Fibroblast of skin of abdomen (primary cell): ENCODE measurements at regions not wholly inside any gene's neighbourhood (a gene's known extent, or its start where the extent isn't known, plus 50 kb on each side); places are given as distances from the start of the nearest gene placed in this dataset.
A peak's percentile ranks its signal among the peaks of the same experiment; 100 is the strongest.

Source experiments
- DNase-seq: peaks from one replicate; pipeline ENCODE4 v3.0.0-alpha.2; 2013

GRCh38 chr14:42441615-42442014 lies 834.9 kb downstream of the LRFN5 start:
- DNase-seq, result no peak

DNA sequence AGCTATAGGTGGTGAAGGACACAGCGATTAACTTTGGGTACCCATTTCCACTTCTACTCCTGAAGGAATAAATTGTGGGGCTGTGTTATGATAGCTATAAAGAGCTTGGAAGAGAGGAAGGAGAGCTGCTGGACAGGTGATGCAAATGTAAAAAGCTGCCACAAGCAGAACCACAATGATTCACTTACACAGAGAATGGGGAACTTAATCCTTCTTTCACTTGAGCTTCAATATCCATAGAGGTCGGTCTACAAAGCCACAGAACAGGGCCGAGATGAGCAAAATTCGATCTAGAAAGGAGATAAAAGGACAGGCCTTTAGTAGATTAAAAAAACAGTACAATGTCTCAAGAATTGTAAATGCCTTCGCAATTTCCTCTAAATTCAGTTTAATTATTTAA lies 831.1 kb downstream of the LRFN5 start:
- DNase-seq, result no peak

GRCh38 chr14:42429401-42429800 lies 822.7 kb downstream of the LRFN5 start:
- no peak for DNase-seq

GRCh38 chr14:42428996-42429395 lies 822.3 kb downstream of the LRFN5 start:
- DNase-seq, result no peak

GRCh38 chr14:42424501-42424900 lies 817.8 kb downstream of the LRFN5 start:
- DNase-seq, result peak; percentile 1

DNA sequence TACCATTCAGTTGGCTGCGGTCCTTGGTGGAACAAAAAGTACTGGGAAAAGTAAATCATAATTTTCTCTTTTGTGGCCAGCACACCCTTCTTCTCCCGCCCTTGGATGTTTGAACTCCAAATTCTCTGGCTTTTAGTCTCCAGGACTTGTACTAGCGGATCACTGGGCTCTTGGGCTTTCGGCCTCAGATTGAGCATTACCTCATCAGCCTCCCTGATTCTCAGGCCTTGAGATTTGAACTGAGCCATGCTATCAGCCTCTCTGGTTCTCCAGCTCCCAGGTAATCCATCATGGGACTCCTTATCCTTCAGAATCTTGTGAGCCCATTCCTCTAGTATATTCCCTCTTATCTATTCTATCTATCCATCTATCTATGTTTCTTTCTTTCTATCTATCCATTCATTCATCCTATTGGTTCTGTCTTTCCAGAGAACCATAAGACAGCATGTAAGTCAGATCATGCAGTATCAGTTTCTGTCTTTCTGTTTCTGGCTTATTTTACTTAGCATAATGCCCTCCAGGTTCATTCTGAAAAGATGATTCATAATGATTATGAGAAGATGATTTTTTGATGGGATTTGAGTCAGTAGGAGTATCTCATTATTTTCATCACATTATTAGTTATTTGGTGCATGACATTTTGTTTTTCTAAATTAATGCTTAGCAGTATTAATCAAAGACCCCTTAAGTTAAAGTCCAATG lies 814.9 kb downstream of the LRFN5 start:
- DNase-seq, result no peak

DNA sequence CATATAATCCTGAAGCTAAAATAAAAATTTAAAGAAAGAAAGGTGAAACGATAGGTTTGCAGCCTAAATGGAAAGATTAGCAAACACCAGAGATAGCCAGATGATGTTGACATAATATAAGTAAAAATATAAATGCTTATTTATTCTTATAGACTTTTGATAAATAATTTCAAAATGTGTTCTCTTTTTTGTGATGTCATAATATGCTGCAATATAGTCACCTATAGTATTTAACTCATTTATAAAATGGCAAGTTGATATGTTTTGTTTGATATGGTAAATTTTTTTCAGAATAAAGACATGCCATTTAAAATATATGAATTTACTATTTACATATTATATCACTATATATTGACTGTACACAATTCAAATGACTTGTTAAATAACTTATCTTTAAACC lies 813.4 kb downstream of the LRFN5 start:
- no peak for DNase-seq

GRCh38 chr14:42407153-42407552 lies 800.5 kb downstream of the LRFN5 start:
- DNase-seq, result no peak

DNA sequence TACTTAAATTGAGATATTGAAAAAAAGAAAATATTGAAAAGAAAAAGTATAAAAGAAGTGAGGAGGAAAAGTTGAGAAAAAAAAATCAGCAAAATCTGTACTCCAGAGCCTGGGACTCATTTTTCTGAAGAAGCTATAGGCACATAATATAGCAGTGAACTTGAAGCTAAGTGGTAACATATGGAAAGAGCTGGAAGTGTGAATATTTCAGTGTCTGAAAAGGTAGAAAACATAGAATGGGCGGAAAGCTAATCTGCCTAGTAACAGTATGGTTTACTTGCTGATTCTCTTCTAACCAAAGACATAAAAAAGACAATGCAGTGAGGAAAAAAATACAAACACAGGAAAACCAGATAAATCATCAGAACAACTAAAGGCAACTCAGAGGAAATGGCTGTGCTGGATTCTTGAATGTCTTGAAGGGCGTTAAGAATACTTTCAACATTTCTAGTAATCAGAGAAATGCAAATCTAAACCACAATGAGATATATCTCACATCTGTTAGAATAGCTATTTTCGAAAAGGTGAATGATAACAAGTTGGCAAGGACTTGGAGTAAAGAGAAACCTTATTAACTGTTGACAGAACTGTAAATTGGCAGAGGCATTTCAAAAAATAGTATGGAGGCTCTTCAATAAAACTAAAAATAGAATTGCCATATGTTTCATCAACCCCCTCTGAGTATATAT lies 784.6 kb downstream of the LRFN5 start:
- DNase-seq, result no peak

GRCh38 chr14:42378880-42379279 lies 772.2 kb downstream of the LRFN5 start:
- DNase-seq, result no peak

GRCh38 chr14:42378274-42378673 lies 771.6 kb downstream of the LRFN5 start:
- DNase-seq, result no peak

DNA sequence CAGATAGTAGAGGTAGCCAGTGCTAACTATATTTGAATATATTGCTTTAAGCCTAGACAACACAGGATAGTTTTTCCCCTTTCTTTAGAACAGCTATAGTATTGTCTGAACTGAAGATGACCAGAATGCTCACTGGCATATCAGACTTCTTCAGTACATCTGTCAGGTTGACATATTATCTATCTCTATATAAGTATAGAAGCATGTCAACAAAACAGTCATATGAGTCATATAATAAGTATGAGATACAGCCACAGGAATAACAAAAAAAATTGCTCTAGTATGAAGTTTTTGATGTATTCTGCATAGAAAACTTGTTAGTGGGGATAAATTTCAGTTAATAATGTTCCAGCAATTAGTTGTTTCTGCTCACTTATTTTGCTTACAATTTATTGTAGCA lies 767.7 kb downstream of the LRFN5 start:
- no peak for DNase-seq

DNA sequence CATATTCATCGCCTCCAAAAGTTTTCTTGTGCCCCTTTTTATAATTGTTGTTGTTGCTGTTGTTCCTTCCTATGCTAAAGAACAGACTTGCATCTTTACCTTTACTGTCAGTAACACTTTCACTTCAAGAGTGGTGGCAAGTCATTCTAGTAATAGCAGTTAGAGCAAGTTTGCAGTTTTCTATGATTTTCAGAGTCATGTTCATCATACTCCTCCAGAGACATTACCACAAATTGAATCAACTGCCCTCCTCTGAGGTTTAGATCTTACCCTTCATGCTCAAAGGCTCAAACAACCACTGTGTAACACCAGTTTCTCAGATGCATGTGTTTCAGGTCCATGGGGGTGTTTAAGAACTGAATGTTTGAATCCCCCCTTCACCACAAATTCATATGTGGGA lies 763.4 kb downstream of the LRFN5 start:
- no peak for DNase-seq

DNA sequence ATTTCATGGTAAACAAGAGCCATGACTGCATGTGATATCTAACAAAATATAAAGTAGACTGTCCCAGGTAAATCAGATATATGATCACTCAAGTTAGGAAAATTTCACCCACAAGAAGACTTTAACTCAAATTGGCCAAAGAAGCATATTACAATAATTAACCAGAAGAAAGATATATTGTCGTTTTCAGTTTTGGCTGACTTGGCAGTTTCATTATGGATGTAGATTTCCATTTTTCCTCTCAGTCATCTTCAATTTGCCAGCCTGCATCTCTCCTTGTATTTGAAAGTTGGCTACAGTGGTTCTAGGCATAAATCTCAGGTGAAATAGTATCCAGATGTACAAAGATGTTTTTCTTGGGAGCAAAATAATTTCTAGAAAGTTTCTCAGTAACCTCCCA lies 761.6 kb downstream of the LRFN5 start:
- DNase-seq, result no peak

DNA sequence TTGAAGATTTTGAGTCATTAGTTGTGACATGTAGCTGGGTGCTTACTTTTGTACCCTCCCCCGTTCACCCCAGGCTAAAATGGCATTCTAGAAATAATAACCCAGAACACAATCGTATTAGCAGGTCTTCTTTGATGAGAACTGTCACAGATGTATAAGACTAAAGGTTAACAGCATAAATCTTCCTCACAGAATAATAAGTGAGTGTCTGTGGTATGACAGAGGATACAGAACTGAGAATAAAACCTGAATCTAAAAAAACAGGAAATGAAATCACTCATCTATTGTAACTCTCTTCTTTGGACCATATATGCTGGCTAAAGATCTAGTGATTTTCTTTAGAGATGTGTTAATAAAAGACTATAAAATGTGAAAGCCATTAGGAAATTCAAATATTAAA lies 746.6 kb downstream of the LRFN5 start:
- no peak for DNase-seq

GRCh38 chr14:42335918-42336317 lies 729.2 kb downstream of the LRFN5 start:
- DNase-seq, result no peak

DNA sequence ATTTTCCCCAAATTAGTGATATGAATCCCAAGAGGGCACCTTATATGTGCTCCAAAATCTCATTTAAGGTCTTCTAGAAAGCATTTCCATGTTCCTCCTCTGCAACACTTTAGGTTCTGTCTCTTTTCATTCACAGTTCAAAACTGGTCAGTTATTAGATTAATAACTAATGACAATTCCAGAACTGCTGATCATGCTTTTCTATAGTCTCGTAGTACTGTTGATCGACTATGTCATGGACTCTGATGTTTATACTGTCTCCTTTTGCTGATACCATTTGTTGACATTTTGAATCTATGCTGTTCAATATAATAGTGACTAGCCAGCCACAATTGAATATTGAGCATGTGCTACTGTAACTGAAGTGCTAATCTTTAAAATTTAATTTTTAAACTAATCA lies 728.3 kb downstream of the LRFN5 start:
- DNase-seq, result no peak

GRCh38 chr14:42323426-42323825 lies 716.8 kb downstream of the LRFN5 start:
- no peak for DNase-seq

DNA sequence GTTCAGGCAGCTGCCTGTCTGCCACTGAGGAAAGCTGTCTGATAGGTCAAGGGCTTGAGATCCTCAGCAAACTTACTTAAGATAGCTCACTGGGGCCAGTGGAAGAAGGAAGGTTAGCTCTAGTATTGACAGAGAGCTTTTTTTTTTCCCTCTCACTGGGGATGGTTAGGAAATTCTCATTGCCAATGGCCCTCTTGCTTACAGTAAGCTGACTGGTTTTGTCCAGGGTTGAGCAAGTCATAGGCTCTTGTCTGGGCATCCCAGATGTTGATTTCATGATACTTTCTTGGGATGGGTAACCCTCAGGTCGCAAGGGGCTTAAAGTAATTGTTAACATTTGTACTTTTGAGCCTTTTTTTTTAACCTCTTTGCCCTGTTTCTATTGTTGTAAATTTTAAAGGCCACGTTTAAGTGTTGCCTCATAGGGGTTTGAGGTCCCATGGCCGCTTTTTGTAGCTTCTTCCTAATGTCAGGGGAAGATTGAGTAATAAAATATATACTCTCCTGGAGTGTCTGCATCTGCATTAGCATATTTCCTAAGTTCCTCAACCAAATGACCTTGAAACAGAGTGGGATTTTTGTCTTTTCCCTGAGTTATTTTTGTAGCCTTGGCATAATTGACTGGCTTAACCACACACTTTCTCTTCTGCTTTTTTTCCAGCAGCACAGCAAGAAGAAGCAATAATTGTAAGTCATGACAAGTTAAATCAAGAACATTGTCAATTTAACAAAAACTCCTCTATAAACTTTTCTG lies 716.0 kb downstream of the LRFN5 start:
- no peak for DNase-seq

DNA sequence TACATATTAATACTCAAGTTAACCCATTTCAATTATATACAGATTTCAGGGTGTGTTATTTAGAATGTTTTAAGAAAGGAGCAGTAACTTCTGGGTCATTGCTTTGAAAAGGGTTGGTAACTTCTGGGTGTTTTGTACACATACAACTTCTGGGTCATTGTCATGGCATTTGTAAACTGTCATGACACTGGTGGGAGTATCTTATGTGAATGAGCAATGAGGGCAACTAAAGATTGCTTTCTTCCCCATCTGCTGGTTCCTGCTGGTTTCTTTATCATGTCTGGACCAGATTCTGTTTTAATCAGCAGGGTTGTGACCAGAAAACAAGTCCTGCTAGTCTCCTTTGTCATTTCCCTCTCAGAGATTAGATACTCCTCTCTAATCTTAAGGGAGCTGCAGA lies 713.3 kb downstream of the LRFN5 start:
- DNase-seq, result no peak

GRCh38 chr14:42316693-42317092 lies 710.0 kb downstream of the LRFN5 start:
- no peak for DNase-seq

GRCh38 chr14:42311876-42312275 lies 705.2 kb downstream of the LRFN5 start:
- no peak for DNase-seq

GRCh38 chr14:42307239-42307825 lies 700.7 kb downstream of the LRFN5 start:
- DNase-seq, result no peak
